Fibroblast of pulmonary artery (primary cell): ENCODE measurements at regions not wholly inside any gene's neighbourhood (a gene's known extent, or its start where the extent isn't known, plus 50 kb on each side); places are given as distances from the start of the nearest gene placed in this dataset.
"Not testable (repeated sequence)": the region's sequence is repeated elsewhere in the genome, so short reads cannot be mapped to it uniquely, and the experiment has no call there.

Experiments
- DNase-seq: peaks from one replicate; pipeline ENCODE4 v3.0.0-alpha.2; 2010; ENCODE audit warnings: low read depth
- H3K4me3 ChIP-seq: replicated peaks from 2 replicates; pipeline ENCODE4 v1.5.1; 2011; ENCODE audit warnings: low read depth, mild to moderate bottlenecking, control low read depth, low read length, moderate library complexity
- TF ChIP-seq, protein P1 (sequence below): IDR thresholded peaks from 2 replicates; pipeline ENCODE4 v1.5.1; 2011; ENCODE audit warnings: mild to moderate bottlenecking, control low read depth, low read length, inconsistent platforms; ENCODE audit errors: missing control alignments

GRCh38 chr5:106814961-106815360, 855.8 kb downstream of the EFNA5 start:
- TF ChIP-seq, protein P1, sequence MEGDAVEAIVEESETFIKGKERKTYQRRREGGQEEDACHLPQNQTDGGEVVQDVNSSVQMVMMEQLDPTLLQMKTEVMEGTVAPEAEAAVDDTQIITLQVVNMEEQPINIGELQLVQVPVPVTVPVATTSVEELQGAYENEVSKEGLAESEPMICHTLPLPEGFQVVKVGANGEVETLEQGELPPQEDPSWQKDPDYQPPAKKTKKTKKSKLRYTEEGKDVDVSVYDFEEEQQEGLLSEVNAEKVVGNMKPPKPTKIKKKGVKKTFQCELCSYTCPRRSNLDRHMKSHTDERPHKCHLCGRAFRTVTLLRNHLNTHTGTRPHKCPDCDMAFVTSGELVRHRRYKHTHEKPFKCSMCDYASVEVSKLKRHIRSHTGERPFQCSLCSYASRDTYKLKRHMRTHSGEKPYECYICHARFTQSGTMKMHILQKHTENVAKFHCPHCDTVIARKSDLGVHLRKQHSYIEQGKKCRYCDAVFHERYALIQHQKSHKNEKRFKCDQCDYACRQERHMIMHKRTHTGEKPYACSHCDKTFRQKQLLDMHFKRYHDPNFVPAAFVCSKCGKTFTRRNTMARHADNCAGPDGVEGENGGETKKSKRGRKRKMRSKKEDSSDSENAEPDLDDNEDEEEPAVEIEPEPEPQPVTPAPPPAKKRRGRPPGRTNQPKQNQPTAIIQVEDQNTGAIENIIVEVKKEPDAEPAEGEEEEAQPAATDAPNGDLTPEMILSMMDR: no peak
- DNase-seq: no peak
- H3K4me3 ChIP-seq: no peak overlapping the region

- no peak overlapping the region for H3K4me3 ChIP-seq
- no peak for DNase-seq
- TF ChIP-seq, protein P1: no peak
Observed at GRCh38 chr5:106801554-106801953, 869.2 kb downstream of the EFNA5 start.

- no peak overlapping the region for H3K4me3 ChIP-seq
- TF ChIP-seq, protein P1: no peak
- no peak for DNase-seq
Observed at GRCh38 chr5:106797996-106798395, 872.7 kb downstream of the EFNA5 start.

DNA sequence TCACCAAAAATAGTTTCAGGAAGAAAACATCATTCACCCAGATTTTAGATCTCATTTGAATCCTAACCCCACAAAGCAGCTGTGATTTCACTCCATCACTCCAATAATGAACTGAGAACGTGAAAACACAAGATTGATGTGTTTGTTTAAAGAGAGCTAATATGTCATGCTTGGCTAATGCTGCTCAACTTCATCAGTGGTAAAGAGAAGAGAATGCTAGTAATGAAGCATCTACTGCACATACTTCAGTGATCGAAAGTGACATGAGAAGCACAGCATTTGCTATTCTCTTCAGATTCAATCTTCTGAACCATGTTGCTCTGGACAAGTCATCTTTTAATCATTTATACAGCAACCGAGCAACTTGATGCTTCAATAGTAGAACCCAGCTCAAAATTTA, 874.7 kb downstream of the EFNA5 start:
- no peak overlapping the region for H3K4me3 ChIP-seq
- DNase-seq: no peak
- TF ChIP-seq, protein P1: no peak

DNA sequence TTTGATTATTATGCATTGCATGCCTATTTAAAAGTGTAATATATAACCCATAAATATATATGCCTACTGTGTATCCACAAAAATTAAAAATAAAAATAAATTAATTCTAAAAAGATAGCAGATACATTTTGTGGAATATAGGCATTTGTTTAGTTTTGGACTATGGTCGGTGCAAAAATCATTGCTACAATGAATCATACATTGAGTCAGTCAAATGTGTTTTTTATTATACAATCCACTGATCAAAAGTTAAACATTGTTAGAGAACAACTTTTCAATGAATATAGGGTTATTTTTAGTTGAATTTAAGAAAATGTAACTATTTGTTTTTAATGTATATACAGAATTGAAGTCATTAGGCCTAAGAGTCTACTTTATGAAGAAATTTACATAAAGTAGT, 885.9 kb downstream of the EFNA5 start:
- DNase-seq: no peak
- no peak overlapping the region for H3K4me3 ChIP-seq
- TF ChIP-seq, protein P1: no peak

GRCh38 chr5:106780355-106780754, 890.4 kb downstream of the EFNA5 start:
- TF ChIP-seq, protein P1: no peak
- DNase-seq: no peak
- no peak overlapping the region for H3K4me3 ChIP-seq

DNA sequence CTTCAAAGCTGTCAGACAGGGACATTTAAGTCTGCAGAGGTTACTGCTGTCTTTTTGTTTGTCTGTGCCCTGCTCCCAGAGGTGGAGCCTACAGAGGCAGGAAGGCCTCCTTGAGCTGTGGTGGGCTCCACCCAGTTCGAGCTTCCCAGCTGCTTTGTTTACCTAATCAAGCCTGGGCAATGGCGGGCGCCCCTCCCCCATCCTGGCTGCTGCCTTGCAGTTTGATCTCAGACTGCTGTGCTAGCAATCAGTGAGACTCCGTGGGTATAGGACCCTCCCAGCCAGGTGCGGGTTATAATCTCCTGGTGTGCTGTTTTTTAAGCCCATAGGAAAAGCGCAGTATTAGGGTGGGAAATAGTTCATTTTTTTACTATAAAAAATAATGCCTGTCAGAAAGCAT, 894.2 kb downstream of the EFNA5 start:
- H3K4me3 ChIP-seq, DNase-seq: not testable (repeated sequence)

GRCh38 chr5:106768392-106768791, 902.3 kb downstream of the EFNA5 start:
- no peak overlapping the region for H3K4me3 ChIP-seq
- TF ChIP-seq, protein P1: no peak
- DNase-seq: no peak
